CD4-positive, alpha-beta memory T cell (primary cell): ENCODE measurements at regions not wholly inside any gene's neighbourhood (a gene's known extent, or its start where the extent isn't known, plus 50 kb on each side); places are given as distances from the start of the nearest gene placed in this dataset.
A peak's percentile ranks its signal among the peaks of the same experiment; 100 is the strongest.

Source experiments
- CTCF ChIA-PET: fragments of 350-600 bp; sonication (Branson Sonifier 250); formaldehyde crosslinking; loops from one replicate; lab custom pipeline; 2021; ENCODE audit warnings: inconsistent platforms; ENCODE audit not compliant: partially characterized antibody; lab: Charles Lee
- POLR2A ChIA-PET: fragments of 350-600 bp; sonication (Branson Sonifier 250); formaldehyde crosslinking; loops from one replicate; lab custom pipeline; 2021; ENCODE audit not compliant: partially characterized antibody; lab: Charles Lee
- DNase-seq, 5 donors: peaks; one replicate each; pipeline versions ENCODE4 v3.0.0 to v3.0.0-alpha.2; 2020 to 2022; ENCODE audit warnings: mixed read lengths in 1 of 5
- H3K27ac ChIP-seq: one replicate; pipeline ENCODE4 v1.7.0; 2013; ENCODE audit warnings: low read depth, low read length
- H3K27me3 ChIP-seq: 2 replicates; pipeline ENCODE4 v1.7.0; 2013; ENCODE audit warnings: mild to moderate bottlenecking, low read length, moderate library complexity; ENCODE audit not compliant: insufficient read depth
- H3K36me3 ChIP-seq: 2 replicates; pipeline ENCODE4 v1.7.0; 2013; ENCODE audit warnings: mild to moderate bottlenecking, low read length, moderate library complexity; ENCODE audit not compliant: insufficient read depth
- H3K4me1 ChIP-seq: 2 replicates; pipeline ENCODE4 v1.7.0; 2013; ENCODE audit warnings: mild to moderate bottlenecking, low read length, moderate library complexity; ENCODE audit not compliant: insufficient read depth
- H3K4me3 ChIP-seq, 2 donors: one replicate each; pipeline ENCODE4 v1.7.0; 2013; ENCODE audit warnings: low read length in 2 of 2, mild to moderate bottlenecking in 1 of 2
- H3K9me3 ChIP-seq, 2 donors: one replicate each; pipeline ENCODE4 v1.7.0; 2013; ENCODE audit warnings: low read length in 2 of 2, control low read depth in 1 of 2; ENCODE audit not compliant: control insufficient read depth in 1 of 2
- H3K27ac Mint-ChIP-seq, 7 donors: one replicate each; pipeline ENCODE4 v1.8.0; 2020 to 2021; ENCODE audit warnings: mixed read lengths in 7 of 7, mild to moderate bottlenecking in 6 of 7, inconsistent platforms in 3 of 7, moderate library complexity in 3 of 7
- H3K27me3 Mint-ChIP-seq, 2 donors: one replicate each; pipeline ENCODE4 v1.8.0; 2020 to 2021; ENCODE audit warnings: mixed read lengths in 2 of 2
- H3K36me3 Mint-ChIP-seq, 2 donors: one replicate each; pipeline ENCODE4 v1.8.0; 2020 to 2021; ENCODE audit warnings: mixed read lengths in 2 of 2, inconsistent platforms in 1 of 2, mild to moderate bottlenecking in 1 of 2
- H3K4me1 Mint-ChIP-seq, 4 donors: one replicate each; pipeline ENCODE4 v1.8.0; 2020 to 2021; ENCODE audit warnings: mixed read lengths in 4 of 4, mild to moderate bottlenecking in 1 of 4
- H3K4me3 Mint-ChIP-seq, 8 donors: one replicate each; pipeline ENCODE4 v1.8.0; 2020 to 2021; ENCODE audit warnings: mixed read lengths in 8 of 8, mild to moderate bottlenecking in 7 of 8, moderate library complexity in 6 of 8, inconsistent platforms in 3 of 8
- H3K9me3 Mint-ChIP-seq, 8 donors: one replicate each; pipeline ENCODE4 v1.8.0; 2020 to 2021; ENCODE audit warnings: mixed read lengths in 8 of 8, mild to moderate bottlenecking in 5 of 8, inconsistent platforms in 3 of 8, moderate library complexity in 1 of 8
- intact Hi-C: fragments of 100-400 bp; cut with micrococcal nuclease; formaldehyde crosslinking; loops from one replicate; pipeline ENCODE4 v1.15.1; 2023

DNA sequence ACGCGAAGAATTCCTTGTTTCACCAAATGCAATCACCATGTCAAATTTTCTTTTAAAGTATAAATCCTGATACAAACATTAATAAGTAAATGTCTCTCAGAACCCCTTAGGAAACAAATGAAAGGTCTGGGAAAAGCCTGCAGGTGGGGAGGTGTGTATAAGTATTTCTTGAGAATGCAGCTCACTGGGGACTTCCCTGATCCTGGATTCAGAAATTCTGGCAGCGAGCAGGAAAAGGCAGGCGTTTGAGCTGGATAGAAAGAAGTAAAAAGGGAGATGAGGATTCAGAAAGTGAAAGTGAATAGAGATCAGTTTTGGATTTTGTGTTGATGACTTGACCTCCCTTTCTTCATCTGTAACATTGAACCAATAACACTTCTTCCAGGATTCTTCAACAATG is 68.3 kb upstream of the CTSC start:
- H3K27me3 ChIP-seq, result no peaks in the 10 kb centered on the region
- no peaks in the 10 kb centered on the region for H3K36me3 Mint-ChIP-seq
- CTCF ChIA-PET, result no interaction called here
- no peaks in the 10 kb centered on the region for H3K27me3 Mint-ChIP-seq
- POLR2A ChIA-PET, result no interaction called here
- H3K4me1 Mint-ChIP-seq, result peaks cover 4 to 7% (median 6%) of the 10 kb centered on the region in 4 donors
- H3K27ac Mint-ChIP-seq, result no peak overlapping the region
- no peaks in the 10 kb centered on the region for H3K36me3 ChIP-seq
- no peak overlapping the region for H3K4me3 ChIP-seq
- DNase-seq, result no peak
- H3K9me3 ChIP-seq, result no peaks in the 10 kb centered on the region
- no peaks in the 10 kb centered on the region for H3K9me3 Mint-ChIP-seq
- no peak overlapping the region for H3K4me3 Mint-ChIP-seq
- H3K4me1 ChIP-seq, result no peaks in the 10 kb centered on the region
- H3K27ac ChIP-seq, result no peak overlapping the region
- intact Hi-C loops, result no loop called here

DNA sequence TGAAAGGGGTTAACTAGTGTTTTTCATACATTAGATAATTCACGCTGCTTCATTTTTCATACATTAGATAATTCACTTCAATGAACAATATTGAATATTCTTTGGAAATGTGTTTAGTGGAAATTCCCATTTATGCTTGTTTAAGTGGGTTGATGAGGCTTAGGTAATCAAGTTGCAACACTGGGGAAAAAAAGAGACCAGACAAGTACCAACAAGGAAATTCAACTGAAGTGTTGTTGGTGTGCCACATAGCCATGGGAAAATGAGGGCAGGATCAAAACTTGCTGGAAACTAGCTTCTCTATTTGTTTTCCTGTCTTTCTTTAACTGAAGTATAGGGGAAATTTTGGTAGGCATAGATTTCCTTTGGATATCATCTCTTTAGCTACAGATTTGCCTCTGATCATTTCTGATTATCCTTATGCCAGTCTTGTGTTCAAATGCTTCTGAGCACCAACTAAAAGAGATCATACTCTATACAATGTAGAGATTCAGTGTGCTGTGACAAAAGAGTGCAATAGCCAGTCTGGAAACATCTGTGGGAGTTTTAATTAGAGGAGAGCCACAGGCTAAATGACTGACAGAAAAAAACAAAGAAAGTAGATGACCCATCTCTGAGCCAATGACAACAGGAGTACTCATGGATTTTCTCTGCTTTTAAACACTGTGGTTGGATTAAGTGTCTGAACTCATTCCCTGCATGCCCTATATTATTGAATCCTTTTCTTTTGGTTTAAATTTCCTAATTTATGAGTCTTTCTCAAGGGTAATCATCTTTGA is 67.6 kb upstream of the CTSC start:
- Histone ChIP-seq H3K36me3 (no peaks in the 10 kb centered on the region), H3K9me3 (no peaks in the 10 kb centered on the region), H3K27ac (no peak overlapping the region), H3K27me3 (no peaks in the 10 kb centered on the region), H3K4me3 (no peak overlapping the region), H3K4me1 (no peaks in the 10 kb centered on the region)
- intact Hi-C loops, result no loop called here
- no peaks in the 10 kb centered on the region for H3K36me3 Mint-ChIP-seq
- ChIA-PET POLR2A (no interaction called here), CTCF (no interaction called here)
- DNase-seq, result no peak
- H3K9me3 Mint-ChIP-seq, result no peaks in the 10 kb centered on the region
- H3K4me3 Mint-ChIP-seq, result no peak overlapping the region
- no peak overlapping the region for H3K27ac Mint-ChIP-seq
- peaks cover 4 to 7% (median 6%) of the 10 kb centered on the region in 4 donors for H3K4me1 Mint-ChIP-seq
- H3K27me3 Mint-ChIP-seq, result no peaks in the 10 kb centered on the region

- H3K27ac Mint-ChIP-seq, result no peak overlapping the region
- Histone ChIP-seq H3K36me3 (no peaks in the 10 kb centered on the region), H3K9me3 (no peaks in the 10 kb centered on the region), H3K27me3 (no peaks in the 10 kb centered on the region), H3K4me3 (no peak overlapping the region), H3K27ac (no peak overlapping the region), H3K4me1 (no peaks in the 10 kb centered on the region)
- ChIA-PET CTCF (no interaction called here), POLR2A (no interaction called here)
- peaks cover 4 to 7% (median 6%) of the 10 kb centered on the region in 4 donors for H3K4me1 Mint-ChIP-seq
- H3K27me3 Mint-ChIP-seq, result no peaks in the 10 kb centered on the region
- intact Hi-C loops, result no loop called here
- H3K9me3 Mint-ChIP-seq, result no peaks in the 10 kb centered on the region
- no peak for DNase-seq
- H3K4me3 Mint-ChIP-seq, result peak overlapping the region in 1 of 8 donors; percentile 42
- no peaks in the 10 kb centered on the region for H3K36me3 Mint-ChIP-seq
Measured at GRCh38 chr11:88404391-88404790, 66.9 kb upstream of the CTSC start.

DNA sequence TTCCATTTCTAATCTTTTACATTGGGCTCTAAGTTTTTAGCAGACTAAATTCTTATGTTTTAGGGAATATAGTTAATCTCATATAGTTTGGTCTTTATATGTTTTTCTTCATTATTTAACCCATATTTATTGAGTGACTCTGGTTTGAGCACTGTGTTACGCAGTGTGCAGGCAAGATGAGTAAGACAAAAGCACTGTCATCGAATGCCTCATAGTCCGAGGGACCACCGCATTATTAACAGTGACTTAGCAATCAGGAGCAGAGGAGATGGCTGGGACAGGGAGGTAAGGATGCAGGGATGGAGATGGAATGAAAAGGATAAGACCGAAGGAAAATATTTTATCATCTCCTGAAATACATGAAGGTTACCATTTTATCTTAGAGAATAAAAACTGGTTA is 65.2 kb upstream of the CTSC start:
- H3K27me3 ChIP-seq, result no peaks in the 10 kb centered on the region
- no peak overlapping the region for H3K27ac ChIP-seq
- Mint-ChIP-seq H3K4me1 (peaks cover 4 to 7% (median 6%) of the 10 kb centered on the region in 4 donors), H3K27ac (peak overlapping the region in 1 of 7 donors; percentile 24), H3K27me3 (no peaks in the 10 kb centered on the region), H3K9me3 (no peaks in the 10 kb centered on the region), H3K36me3 (no peaks in the 10 kb centered on the region), H3K4me3 (no peak overlapping the region)
- no peak overlapping the region for H3K4me3 ChIP-seq
- H3K36me3 ChIP-seq, result no peaks in the 10 kb centered on the region
- no peak for DNase-seq
- intact Hi-C loops, result no loop called here
- CTCF ChIA-PET, result no interaction called here
- no peaks in the 10 kb centered on the region for H3K4me1 ChIP-seq
- POLR2A ChIA-PET, result no interaction called here
- H3K9me3 ChIP-seq, result no peaks in the 10 kb centered on the region

GRCh38 chr11:88402192-88402715 is 64.7 kb upstream of the CTSC start:
- DNase-seq, result no peak
- intact Hi-C loops, result no loop called here
- no peak overlapping the region for H3K4me3 ChIP-seq
- Mint-ChIP-seq H3K4me1 (peaks cover 4 to 7% (median 6%) of the 10 kb centered on the region in 4 donors), H3K36me3 (no peaks in the 10 kb centered on the region), H3K4me3 (no peak overlapping the region), H3K27me3 (no peaks in the 10 kb centered on the region), H3K27ac (no peak overlapping the region), H3K9me3 (no peaks in the 10 kb centered on the region)
- H3K36me3 ChIP-seq, result no peaks in the 10 kb centered on the region
- no peaks in the 10 kb centered on the region for H3K27me3 ChIP-seq
- POLR2A ChIA-PET, result no interaction called here
- H3K27ac ChIP-seq, result no peak overlapping the region
- no peaks in the 10 kb centered on the region for H3K4me1 ChIP-seq
- no peaks in the 10 kb centered on the region for H3K9me3 ChIP-seq
- CTCF ChIA-PET, result no interaction called here

- Mint-ChIP-seq H3K36me3 (no peaks in the 10 kb centered on the region), H3K27ac (no peak overlapping the region), H3K4me1 (peaks cover 0 to 1% (median 0%) of the 10 kb centered on the region in 4 donors), H3K9me3 (no peaks in the 10 kb centered on the region), H3K4me3 (no peak overlapping the region), H3K27me3 (no peaks in the 10 kb centered on the region)
- POLR2A ChIA-PET, result no interaction called here
- intact Hi-C loops, result no loop called here
- no peak for DNase-seq
- Histone ChIP-seq H3K36me3 (no peaks in the 10 kb centered on the region), H3K4me3 (no peak overlapping the region), H3K4me1 (no peaks in the 10 kb centered on the region), H3K27ac (no peak overlapping the region), H3K9me3 (no peaks in the 10 kb centered on the region), H3K27me3 (no peaks in the 10 kb centered on the region)
- CTCF ChIA-PET, result interaction anchor here (1.2 kb wide), 1 partner anchor 87 kb away, joined by 3 read pairs; no protein-coding TSS in a partner anchor
Measured at GRCh38 chr11:88398791-88399570, 61.4 kb upstream of the CTSC start.

GRCh38 chr11:88398372-88398771 is 60.8 kb upstream of the CTSC start:
- intact Hi-C loops, result no loop called here
- ChIA-PET POLR2A (no interaction called here), CTCF (no interaction called here)
- Histone ChIP-seq H3K36me3 (no peaks in the 10 kb centered on the region), H3K9me3 (no peaks in the 10 kb centered on the region), H3K4me1 (no peaks in the 10 kb centered on the region), H3K27me3 (no peaks in the 10 kb centered on the region), H3K4me3 (no peak overlapping the region), H3K27ac (no peak overlapping the region)
- H3K27me3 Mint-ChIP-seq, result no peaks in the 10 kb centered on the region
- H3K4me3 Mint-ChIP-seq, result no peak overlapping the region
- H3K9me3 Mint-ChIP-seq, result no peaks in the 10 kb centered on the region
- no peaks in the 10 kb centered on the region for H3K36me3 Mint-ChIP-seq
- H3K4me1 Mint-ChIP-seq, result no peaks in the 10 kb centered on the region
- no peak overlapping the region for H3K27ac Mint-ChIP-seq
- DNase-seq, result no peak
